NCI-H146 treated with DMSO at 0.1 percent for 48 hours (cell line): ENCODE measurements at regions not wholly inside any gene's neighbourhood (a gene's known extent, or its start where the extent isn't known, plus 50 kb on each side); places are given as distances from the start of the nearest gene placed in this dataset.

Experiments used
- DNase-seq: peaks from one replicate; lab custom pipeline; 2025; ENCODE audit not compliant: unreplicated experiment; lab: John Stamatoyannopoulos, UW

GRCh38 chr14:100638211-100638855 is 51.1 kb upstream of the BEGAIN start:
- no peak for DNase-seq

DNA sequence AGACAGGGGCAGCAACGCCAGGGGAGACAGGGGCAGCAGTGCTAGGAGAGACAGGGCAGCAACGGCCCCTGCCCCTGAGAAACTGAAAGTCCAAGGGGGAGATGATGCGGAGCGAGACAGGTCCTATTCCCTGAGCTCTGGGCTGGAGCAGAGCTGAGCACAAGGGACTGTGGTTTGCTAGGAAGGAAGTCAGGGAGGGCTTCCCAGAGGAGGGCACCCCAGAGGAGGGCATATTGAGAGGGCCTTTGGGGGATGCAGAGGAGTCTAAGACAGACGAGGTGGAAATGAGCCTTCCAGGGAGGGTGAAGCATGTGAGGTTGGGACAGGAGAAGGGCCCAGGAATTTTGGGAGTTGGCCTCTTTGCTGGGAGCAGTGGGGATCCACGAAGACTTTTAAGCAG is 52.1 kb upstream of the BEGAIN start:
- no peak for DNase-seq

- no peak for DNase-seq
Measured at GRCh38 chr14:100640471-100641273, 53.5 kb upstream of the BEGAIN start.

DNA sequence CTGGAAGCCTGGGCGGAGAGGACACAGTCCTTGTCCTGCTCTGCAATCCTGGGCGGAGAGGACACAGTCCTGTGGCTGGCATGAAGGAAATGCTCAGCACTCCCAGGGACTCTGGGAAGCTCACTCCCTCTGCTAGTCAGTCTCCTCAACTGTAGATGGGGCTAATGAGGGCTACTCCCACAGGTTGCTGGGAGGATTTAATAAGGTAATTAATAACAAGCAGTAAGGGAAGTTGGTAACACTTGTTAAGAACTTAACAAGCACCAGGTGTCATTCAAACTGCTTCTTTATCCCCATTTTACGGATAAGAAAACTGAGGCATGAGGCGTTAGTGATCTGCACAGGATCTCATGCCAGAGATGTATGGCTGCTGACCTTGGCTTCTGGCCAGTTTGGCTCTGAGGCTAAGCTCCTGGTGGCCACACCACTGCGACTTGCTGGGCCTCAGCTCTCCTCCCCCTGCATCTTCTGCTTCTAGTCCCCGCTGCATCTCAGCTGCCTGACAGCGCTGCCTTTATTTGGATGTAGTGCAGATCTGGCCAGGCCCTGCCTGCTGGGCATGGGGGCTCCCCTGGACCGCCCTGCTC is 54.1 kb upstream of the BEGAIN start:
- no peak for DNase-seq

DNA sequence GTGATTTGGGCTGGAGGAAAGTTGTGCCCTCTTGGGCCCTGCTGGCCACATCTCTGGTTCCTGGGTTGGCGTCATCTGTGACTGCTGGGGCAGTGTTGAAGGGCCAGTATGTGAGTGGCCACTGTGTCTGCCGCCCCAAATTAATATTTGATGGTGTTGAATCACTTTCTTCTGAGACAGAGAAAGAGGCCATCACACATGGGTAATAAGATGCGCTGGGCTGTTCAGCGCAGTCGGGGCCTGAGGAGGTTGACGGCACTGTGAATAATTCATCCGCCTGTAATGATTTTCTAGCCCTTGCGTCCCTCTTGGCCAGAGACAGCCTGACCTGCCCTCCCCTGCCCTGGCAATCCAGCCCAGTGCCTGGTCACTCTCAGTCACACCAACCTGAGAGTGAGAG is 56.2 kb upstream of the BEGAIN start:
- no peak for DNase-seq

DNA sequence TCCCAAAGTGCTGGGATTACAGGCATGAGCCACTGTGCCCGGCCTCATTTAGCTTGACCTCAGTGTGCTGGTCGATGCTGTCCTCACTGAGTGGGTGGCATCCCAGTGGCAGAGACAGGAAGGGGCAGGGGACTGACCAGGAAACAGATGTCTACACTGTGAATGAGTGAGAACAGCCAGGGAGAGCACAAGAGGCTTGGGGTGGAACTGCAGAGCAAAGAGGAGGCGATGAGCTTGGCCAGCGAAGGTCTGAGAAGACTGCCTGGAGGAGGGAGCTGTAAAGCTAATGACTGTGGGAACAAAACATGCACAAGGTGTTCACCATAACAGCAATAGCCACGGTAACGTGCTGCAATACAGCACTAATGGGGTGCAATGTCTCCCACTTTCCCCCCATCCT is 57.2 kb upstream of the BEGAIN start:
- no peak for DNase-seq

DNA sequence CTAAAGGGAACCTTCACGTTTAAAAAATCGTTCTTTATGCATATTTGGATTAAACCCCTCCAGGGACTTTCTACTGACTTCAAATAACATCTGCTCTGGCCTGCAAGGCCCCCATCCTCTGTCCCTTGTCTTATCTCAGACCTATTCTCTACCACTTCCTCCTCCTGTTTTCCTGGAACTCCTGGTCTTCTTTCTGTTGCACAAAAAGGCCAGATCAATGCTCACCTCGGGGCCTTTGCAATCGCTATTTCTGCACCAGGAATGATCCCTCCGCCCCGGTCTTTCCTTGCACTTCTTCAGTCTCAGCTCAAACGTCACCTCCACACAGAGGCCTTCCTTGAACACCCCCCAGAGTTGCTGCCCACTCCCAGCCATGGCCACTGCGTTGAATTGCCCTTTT is 57.6 kb upstream of the BEGAIN start:
- DNase-seq, result no peak

GRCh38 chr14:100645196-100645981 is 58.2 kb upstream of the BEGAIN start:
- peak; percentile 49 for DNase-seq

DNA sequence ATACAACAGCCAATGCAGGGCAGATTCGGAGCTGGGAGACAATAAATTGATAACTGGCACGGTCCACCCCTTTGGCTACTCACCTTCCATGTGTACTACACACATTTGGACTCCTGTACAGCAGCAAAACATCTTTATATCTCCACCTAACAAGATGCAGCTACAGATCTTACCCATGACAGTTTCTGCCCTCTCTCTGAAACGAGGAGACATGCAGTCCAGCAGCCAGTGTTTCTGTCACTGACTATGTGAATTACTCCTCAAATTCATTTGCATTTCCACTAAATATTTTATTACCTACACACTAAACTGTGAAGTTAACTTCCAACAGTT is 58.7 kb upstream of the BEGAIN start:
- DNase-seq, result no peak

DNA sequence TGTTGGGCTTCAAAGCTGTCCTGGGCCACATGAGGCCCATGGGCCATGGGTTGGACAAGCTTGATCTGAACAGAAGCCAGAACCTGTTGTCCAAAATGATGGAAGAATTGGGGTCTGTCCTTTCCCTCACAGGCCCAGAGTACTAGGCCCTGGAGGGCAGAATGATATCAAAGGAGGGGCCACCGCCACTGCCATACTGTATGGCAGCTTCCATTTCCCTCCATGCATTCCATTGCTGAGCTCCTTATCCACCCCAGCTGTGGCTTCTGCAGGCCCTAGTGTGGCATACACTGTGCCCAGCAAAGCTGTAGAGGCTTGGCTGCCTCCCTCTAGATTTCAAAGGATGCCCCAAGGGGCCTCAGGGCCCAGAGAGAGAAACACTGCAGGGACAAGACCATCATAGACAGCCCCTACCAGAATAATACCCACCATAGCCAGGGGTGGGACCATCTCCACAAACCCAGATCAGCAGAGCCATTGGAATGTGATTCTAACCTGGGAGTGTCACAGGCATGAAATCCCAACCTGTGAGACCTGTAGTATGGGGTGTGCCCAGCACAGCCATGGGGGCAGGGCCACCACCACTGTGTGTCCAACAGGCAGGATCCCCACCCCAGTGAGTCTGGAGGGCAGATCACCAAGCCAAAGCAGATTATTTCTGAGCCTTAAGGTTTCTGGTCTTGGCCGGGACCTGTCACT is 61.4 kb upstream of the BEGAIN start:
- no peak for DNase-seq

DNA sequence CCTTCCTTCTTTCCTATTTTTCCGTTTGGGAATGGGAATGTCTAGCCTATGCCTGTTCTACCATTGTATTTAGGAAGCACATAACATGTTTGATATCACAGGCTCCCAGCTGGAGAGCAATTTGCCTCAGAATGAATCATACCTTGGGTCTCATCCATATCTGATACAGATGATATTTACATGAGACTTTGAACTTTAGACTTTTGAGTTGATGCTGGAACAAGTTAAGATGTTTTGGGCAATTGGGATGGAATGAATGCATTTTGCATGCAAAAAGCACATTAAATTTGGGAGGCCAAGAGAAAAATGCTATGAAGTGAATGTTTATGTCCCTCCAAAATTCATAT is 61.9 kb upstream of the BEGAIN start:
- DNase-seq, result no peak

- no peak for DNase-seq
Measured at GRCh38 chr14:100651999-100652508, 64.8 kb upstream of the BEGAIN start.

DNA sequence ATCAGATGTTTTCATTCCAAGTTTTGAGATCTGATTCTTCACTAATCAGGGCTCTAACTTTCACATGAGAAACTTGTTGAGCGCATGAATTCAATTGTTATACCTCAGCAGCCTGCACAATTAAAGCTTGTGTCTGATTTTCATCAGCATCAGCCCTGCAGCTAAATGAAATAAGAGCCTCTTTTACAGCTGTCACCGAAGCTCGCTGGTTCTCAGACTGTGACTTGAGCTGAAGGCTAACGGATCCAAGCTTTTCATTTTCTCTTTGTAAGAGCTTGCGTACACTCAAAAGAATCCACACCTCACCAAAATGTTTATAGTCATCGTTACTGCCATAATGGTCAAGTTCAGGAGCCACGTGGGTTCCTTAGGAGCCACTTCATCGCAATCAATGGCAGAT is 65.5 kb upstream of the BEGAIN start:
- no peak for DNase-seq

DNA sequence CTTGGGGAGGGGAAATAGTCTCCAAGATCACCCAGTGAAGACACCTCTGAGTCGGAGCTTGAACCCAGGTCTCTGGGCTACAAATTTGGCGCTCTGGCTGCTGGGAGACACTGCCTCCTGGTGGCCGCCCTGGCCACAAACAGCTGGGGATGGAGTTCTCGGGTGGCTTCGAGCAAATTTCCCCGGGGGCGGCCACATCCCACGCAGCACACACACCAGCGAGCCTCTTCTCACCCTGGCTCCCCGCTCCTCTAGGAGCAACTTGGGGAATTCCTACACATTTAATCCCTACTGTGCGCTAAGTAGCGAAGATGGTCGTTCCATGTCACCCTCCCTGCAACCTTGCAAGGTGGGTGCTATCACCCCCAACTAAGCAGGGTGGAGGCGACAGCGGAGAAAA is 66.2 kb upstream of the BEGAIN start:
- no peak for DNase-seq

DNA sequence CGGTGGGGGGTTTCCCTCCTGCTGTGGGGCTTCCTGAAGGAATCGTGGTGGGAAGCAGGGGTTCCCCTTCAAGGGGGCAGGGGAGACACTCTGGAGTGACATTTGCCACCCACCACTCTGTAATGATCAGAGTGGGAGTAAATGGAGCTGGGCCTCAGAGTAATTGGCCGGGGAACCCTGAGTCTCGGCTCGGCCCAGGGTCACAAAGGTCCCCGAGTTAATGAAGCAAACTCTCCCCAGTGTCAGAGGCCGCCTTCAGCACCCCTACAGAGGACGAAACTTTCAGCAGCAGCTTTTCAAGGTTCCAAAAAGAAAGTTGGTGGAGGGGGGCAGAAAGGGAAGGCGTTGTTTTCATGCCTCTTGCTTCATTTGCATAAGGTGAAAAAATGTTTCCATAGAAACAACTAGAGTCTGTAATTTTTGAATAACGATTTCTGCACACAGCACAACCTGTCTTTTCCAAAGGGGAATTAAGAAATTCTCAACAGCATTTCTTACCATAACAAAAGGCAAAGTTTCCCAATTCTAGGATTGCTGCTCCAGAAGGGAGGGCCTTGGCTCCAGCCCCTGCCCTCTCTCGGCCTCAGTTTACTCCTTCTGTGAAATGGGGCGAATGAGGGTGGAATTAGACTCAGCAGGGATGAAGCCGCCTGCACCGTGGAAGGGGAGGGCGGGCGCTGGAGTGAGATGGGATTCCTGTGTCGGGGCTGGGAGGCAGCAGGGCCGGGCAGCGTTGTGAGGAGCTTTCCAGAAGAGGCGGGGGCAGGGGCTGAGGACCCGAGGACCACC is 67.0 kb upstream of the BEGAIN start:
- no peak for DNase-seq

- peak; percentile 6 for DNase-seq
Measured at GRCh38 chr14:100654814-100655740, 67.9 kb upstream of the BEGAIN start.

GRCh38 chr14:100655741-100656085 is 68.5 kb upstream of the BEGAIN start:
- DNase-seq, result no peak

DNA sequence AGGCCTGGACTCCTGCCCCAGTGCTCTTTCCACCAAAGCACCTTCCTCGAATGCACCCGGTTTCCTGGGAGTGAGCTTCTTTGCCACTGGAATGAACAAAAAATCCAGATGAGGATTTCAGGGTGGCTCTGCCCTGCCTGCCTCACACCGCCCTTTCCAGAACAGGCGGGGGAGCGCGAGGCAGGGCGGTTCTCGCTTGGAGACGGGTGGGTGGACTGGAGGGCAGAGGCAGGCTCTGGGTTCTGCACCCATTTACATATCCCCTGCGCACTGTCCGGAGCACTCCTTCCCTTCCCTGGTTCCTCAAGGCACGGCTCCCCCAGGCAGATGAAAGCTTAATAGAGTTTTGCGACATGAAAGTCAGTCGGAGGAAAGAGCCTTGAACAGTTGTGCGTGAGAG is 69.7 kb upstream of the DLK1 start:
- DNase-seq, result no peak

- DNase-seq, result no peak
Measured at GRCh38 chr14:100657780-100658179, 68.9 kb upstream of the DLK1 start.
